Panc1 (cell line): ENCODE measurements at regions not wholly inside any gene's neighbourhood (a gene's known extent, or its start where the extent isn't known, plus 50 kb on each side); places are given as distances from the start of the nearest gene placed in this dataset.

Source experiments
- ATAC-seq: fragments of 200-7000 bp; cut with Tn5 transposase; 2 replicates; pipeline ENCODE4 v1.9.1; 2020; ENCODE audit warnings: mild to moderate bottlenecking, moderate library complexity
- BruUV-seq: library from RNA; stranded (reverse); fragments of 400-500 nt; replicated peaks from 2 replicates; lab custom pipeline; 2021; lab: Mats Ljungman, UMichigan
- CTCF ChIA-PET: fragments of 300-600 bp; sonication (Branson Sonifier 250); formaldehyde crosslinking; loops from one replicate; lab custom pipeline; 2022; ENCODE audit warnings: antibody characterized with exemption; lab: Charles Lee
- POLR2A ChIA-PET: fragments of 300-600 bp; sonication (Branson Sonifier 250); formaldehyde crosslinking; loops from one replicate; lab custom pipeline; 2022; ENCODE audit warnings: antibody characterized with exemption; lab: Charles Lee
- DNase-seq: peaks from one replicate; pipeline ENCODE4 v3.0.0-alpha.2; 2010; ENCODE audit warnings: low read depth, low spot score
- H3K27ac ChIP-seq: 2 replicates; pipeline ENCODE4 v1.5.1; 2011; ENCODE audit warnings: mild to moderate bottlenecking, low read length, inconsistent platforms
- H3K27me3 ChIP-seq: fragments of 200-500 bp; sonication (Bioruptor generic); 2 replicates; pipeline ENCODE4 v1.6.0; 2014; ENCODE audit warnings: low read length, inconsistent platforms; ENCODE audit not compliant: control insufficient read depth, insufficient read depth
- H3K36me3 ChIP-seq: fragments of 200-500 bp; sonication (Bioruptor generic); 2 replicates; pipeline ENCODE4 v1.5.1; 2014; ENCODE audit warnings: inconsistent platforms, mild to moderate bottlenecking, low read length, moderate library complexity; ENCODE audit not compliant: control insufficient read depth, insufficient read depth
- H3K4me1 ChIP-seq: 2 replicates; pipeline ENCODE4 v1.5.1; 2011; ENCODE audit warnings: inconsistent platforms, mild to moderate bottlenecking, low read length, moderate library complexity; ENCODE audit not compliant: control insufficient read depth, insufficient read depth
- H3K4me3 ChIP-seq, 2 experiments: 2 replicates each; pipeline ENCODE4 v1.5.1; 2011 to 2012; ENCODE audit warnings: low read depth in 2 of 2, low read length in 2 of 2, mild to moderate bottlenecking in 2 of 2, inconsistent platforms in 1 of 2, moderate library complexity in 1 of 2
- H3K9me3 ChIP-seq: fragments of 200-500 bp; sonication (Bioruptor generic); 2 replicates; pipeline ENCODE4 v1.5.1; 2014; ENCODE audit warnings: low read depth, mild to moderate bottlenecking, inconsistent platforms, low read length, moderate library complexity; ENCODE audit not compliant: control insufficient read depth, insufficient read depth
- CTCF ChIP-seq: fragments of 450-650 bp; IDR thresholded peaks from 2 replicates; pipeline ENCODE4 v1.5.1; 2017; ENCODE audit warnings: mild to moderate bottlenecking
- POLR2AphosphoS5 ChIP-seq: IDR thresholded peaks from 2 replicates; pipeline ENCODE4 v1.6.1; 2012; ENCODE audit warnings: mild to moderate bottlenecking, low read depth, low read length, moderate library complexity
- REST ChIP-seq, 2 experiments: IDR thresholded peaks; 2 replicates each; pipeline ENCODE4 v1.6.1; 2011 to 2012; ENCODE audit warnings: low read depth in 2 of 2, control low read depth in 1 of 2, low read length in 1 of 2, mild to moderate bottlenecking in 1 of 2, moderate library complexity in 1 of 2; ENCODE audit not compliant: insufficient read depth in 1 of 2
- SIN3A ChIP-seq: IDR thresholded peaks from 2 replicates; pipeline ENCODE4 v1.6.1; 2012; ENCODE audit warnings: low read depth, mild to moderate bottlenecking, low read length, moderate library complexity, borderline replicate concordance; ENCODE audit not compliant: insufficient read depth
- TCF7L2 ChIP-seq: IDR thresholded peaks from 2 replicates; pipeline ENCODE4 v1.6.1; 2011; ENCODE audit warnings: mild to moderate bottlenecking, low read depth, low read length, inconsistent platforms
- in situ Hi-C: cut with HindIII; loops from 2 replicates; pipeline ENCODE4 v1.10.0; 2016; ENCODE audit warnings: low sequenced_read_pairs, low pct_unique_long_range_greater_than_20kb
- intact Hi-C: fragments of 100-400 bp; cut with micrococcal nuclease; formaldehyde crosslinking; loops from one replicate; pipeline ENCODE4 v1.10.0; 2022; ENCODE audit not compliant: unreplicated experiment

GRCh38 chr6:153401751-153402150 lies 270.7 kb upstream of the RGS17 start:
- DNase-seq (no peak), ATAC-seq (0 out of 2 replicates have a peak, but pooled peaks have one; percentile 60)
- Histone ChIP-seq H3K27ac (no peak overlapping the region), H3K9me3 (no peaks in the 10 kb centered on the region), H3K36me3 (no peaks in the 10 kb centered on the region), H3K4me1 (no peaks in the 10 kb centered on the region), H3K4me3 (no peak overlapping the region), H3K27me3 (no peaks in the 10 kb centered on the region)
- ChIA-PET CTCF (no interaction called here), POLR2A (no interaction called here)
- BruUV-seq = no TSS peak
- TF ChIP-seq CTCF = no peak
- TF ChIP-seq REST (IDR thresholded peaks at IDR 0.05; ENCODE audit: insufficient read depth in 1 of 2, low read depth in 2 of 2, low read length in 1 of 2) = no peak
- TF ChIP-seq POLR2AphosphoS5 = no peak
- TF ChIP-seq TCF7L2 = no peak
- no peak for TF ChIP-seq SIN3A
- in situ Hi-C loops (no loop called here), intact Hi-C loops (no loop called here)

GRCh38 chr6:153392156-153392555 lies 261.1 kb upstream of the RGS17 start:
- ATAC-seq = no peak
- POLR2A ChIA-PET = no interaction called here

More at GRCh38 chr6:153392156-153392555, 261.1 kb upstream of the RGS17 start:
- no peak for DNase-seq
- CTCF ChIA-PET = no interaction called here
- no peaks in the 10 kb centered on the region for H3K36me3 ChIP-seq
- intact Hi-C loops = no loop called here
- no peaks in the 10 kb centered on the region for H3K9me3 ChIP-seq
- TF ChIP-seq CTCF (no peak), POLR2AphosphoS5 (no peak), TCF7L2 (no peak), REST (IDR thresholded peaks at IDR 0.05; ENCODE audit: insufficient read depth in 1 of 2, low read depth in 2 of 2, low read length in 1 of 2) (no peak), SIN3A (no peak)
- H3K4me1 ChIP-seq = no peaks in the 10 kb centered on the region
- no peak overlapping the region for H3K27ac ChIP-seq
- no peaks in the 10 kb centered on the region for H3K27me3 ChIP-seq
- in situ Hi-C loops = no loop called here
- H3K4me3 ChIP-seq = no peak overlapping the region
- BruUV-seq = no TSS peak
